ENCODE measurements at regions not wholly inside any gene's neighbourhood (a gene's known extent, or its start where the extent isn't known, plus 50 kb on each side); places are given as distances from the start of the nearest gene placed in this dataset.

GRCh38 chr1:147077936-147078605 is 94.2 kb downstream of the PRKAB2 start:
- no peak overlapping the region for H3K4me3 ChIP-seq (replicated peaks; ENCODE audit: low read depth, low read length)
- no peak for DNase-seq (ENCODE audit: low read depth)
- TF ChIP-seq CTCF (IDR thresholded peaks at IDR 0.05; ENCODE audit: low read length, missing control alignments): no peak

GRCh38 chr1:147077523-147077922 is 94.7 kb downstream of the PRKAB2 start:
- no peak overlapping the region for H3K4me3 ChIP-seq (replicated peaks; ENCODE audit: low read depth, low read length)
- no peak for DNase-seq (ENCODE audit: low read depth)
- TF ChIP-seq CTCF (IDR thresholded peaks at IDR 0.05; ENCODE audit: low read length, missing control alignments): no peak

GRCh38 chr1:147077081-147077480 is 95.2 kb downstream of the PRKAB2 start:
- no peak for DNase-seq (ENCODE audit: low read depth)
- no peak overlapping the region for H3K4me3 ChIP-seq (replicated peaks; ENCODE audit: low read depth, low read length)

GRCh38 chr1:147076442-147076841 is 95.8 kb downstream of the PRKAB2 start:
- no peak for DNase-seq (ENCODE audit: low read depth)
- TF ChIP-seq CTCF (IDR thresholded peaks at IDR 0.05; ENCODE audit: low read length, missing control alignments): no peak
- H3K4me3 ChIP-seq (replicated peaks; ENCODE audit: low read depth, low read length): no peak overlapping the region

More at GRCh38 chr1:147077081-147077480, 95.2 kb downstream of the PRKAB2 start:
- no peak for TF ChIP-seq CTCF (IDR thresholded peaks at IDR 0.05; ENCODE audit: low read length, missing control alignments)

GRCh38 chr1:147072482-147073432 is 99.5 kb downstream of the PRKAB2 start:
- DNase-seq (ENCODE audit: low read depth): no peak
- H3K4me3 ChIP-seq (replicated peaks; ENCODE audit: low read depth, low read length): peak overlapping the region; percentile 17
- no peak for TF ChIP-seq CTCF (IDR thresholded peaks at IDR 0.05; ENCODE audit: low read length, missing control alignments)

- no peak for DNase-seq (ENCODE audit: low read depth)
- no peak for TF ChIP-seq CTCF (IDR thresholded peaks at IDR 0.05; ENCODE audit: low read length, missing control alignments)
- H3K4me3 ChIP-seq (replicated peaks; ENCODE audit: low read depth, low read length): no peak overlapping the region
Observed at GRCh38 chr1:147071142-147071541, 101.1 kb downstream of the PRKAB2 start.
